H1 (cell line): ENCODE measurements at regions not wholly inside any gene's neighbourhood (a gene's known extent, or its start where the extent isn't known, plus 50 kb on each side); places are given as distances from the start of the nearest gene placed in this dataset.

Experiments
- RNF2 ChIP-seq: fragments of 200-900, 300-1000 bp; sonication (generic); IDR thresholded peaks from 2 replicates; pipeline ENCODE4 v1.7.1; 2016; ENCODE audit warnings: borderline replicate concordance, low read depth, mild to moderate bottlenecking, antibody characterized with exemption, low read length; ENCODE audit not compliant: poor library complexity, severe bottlenecking; ENCODE audit errors: missing control alignments
- YY1 ChIP-seq: IDR thresholded peaks from 2 replicates; pipeline ENCODE4 v1.6.1; 2011; ENCODE audit warnings: low read depth, mild to moderate bottlenecking, low read length
- TF ChIP-seq, protein P1 (sequence below): fragments of 300-600 bp; sonication (generic); IDR thresholded peaks from 2 replicates; pipeline ENCODE4 v1.7.1; 2012; ENCODE audit warnings: low read length, moderate library complexity, mild to moderate bottlenecking, inconsistent platforms; ENCODE audit not compliant: insufficient replicate concordance

DNA sequence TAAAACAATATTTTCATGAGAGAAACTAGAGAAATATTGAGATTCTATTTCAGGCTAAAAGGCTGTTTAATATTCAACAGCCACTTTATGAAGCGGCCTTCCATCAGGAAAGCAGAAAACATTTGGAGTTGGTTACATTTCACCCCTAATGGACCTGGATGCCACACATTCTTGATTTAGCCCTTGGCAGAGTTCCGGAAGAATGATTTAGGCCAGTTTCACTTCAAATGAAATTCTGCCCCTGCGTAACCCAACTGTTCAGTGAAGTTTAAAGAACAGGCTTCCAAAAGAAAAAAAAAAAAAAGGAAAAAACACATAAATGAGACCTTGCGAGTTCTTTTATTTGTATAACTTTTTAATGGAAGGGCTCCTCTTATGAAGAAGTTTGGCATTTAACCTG is 239.2 kb upstream of the AKR1E2 start (continued):
- TF ChIP-seq, protein P1, sequence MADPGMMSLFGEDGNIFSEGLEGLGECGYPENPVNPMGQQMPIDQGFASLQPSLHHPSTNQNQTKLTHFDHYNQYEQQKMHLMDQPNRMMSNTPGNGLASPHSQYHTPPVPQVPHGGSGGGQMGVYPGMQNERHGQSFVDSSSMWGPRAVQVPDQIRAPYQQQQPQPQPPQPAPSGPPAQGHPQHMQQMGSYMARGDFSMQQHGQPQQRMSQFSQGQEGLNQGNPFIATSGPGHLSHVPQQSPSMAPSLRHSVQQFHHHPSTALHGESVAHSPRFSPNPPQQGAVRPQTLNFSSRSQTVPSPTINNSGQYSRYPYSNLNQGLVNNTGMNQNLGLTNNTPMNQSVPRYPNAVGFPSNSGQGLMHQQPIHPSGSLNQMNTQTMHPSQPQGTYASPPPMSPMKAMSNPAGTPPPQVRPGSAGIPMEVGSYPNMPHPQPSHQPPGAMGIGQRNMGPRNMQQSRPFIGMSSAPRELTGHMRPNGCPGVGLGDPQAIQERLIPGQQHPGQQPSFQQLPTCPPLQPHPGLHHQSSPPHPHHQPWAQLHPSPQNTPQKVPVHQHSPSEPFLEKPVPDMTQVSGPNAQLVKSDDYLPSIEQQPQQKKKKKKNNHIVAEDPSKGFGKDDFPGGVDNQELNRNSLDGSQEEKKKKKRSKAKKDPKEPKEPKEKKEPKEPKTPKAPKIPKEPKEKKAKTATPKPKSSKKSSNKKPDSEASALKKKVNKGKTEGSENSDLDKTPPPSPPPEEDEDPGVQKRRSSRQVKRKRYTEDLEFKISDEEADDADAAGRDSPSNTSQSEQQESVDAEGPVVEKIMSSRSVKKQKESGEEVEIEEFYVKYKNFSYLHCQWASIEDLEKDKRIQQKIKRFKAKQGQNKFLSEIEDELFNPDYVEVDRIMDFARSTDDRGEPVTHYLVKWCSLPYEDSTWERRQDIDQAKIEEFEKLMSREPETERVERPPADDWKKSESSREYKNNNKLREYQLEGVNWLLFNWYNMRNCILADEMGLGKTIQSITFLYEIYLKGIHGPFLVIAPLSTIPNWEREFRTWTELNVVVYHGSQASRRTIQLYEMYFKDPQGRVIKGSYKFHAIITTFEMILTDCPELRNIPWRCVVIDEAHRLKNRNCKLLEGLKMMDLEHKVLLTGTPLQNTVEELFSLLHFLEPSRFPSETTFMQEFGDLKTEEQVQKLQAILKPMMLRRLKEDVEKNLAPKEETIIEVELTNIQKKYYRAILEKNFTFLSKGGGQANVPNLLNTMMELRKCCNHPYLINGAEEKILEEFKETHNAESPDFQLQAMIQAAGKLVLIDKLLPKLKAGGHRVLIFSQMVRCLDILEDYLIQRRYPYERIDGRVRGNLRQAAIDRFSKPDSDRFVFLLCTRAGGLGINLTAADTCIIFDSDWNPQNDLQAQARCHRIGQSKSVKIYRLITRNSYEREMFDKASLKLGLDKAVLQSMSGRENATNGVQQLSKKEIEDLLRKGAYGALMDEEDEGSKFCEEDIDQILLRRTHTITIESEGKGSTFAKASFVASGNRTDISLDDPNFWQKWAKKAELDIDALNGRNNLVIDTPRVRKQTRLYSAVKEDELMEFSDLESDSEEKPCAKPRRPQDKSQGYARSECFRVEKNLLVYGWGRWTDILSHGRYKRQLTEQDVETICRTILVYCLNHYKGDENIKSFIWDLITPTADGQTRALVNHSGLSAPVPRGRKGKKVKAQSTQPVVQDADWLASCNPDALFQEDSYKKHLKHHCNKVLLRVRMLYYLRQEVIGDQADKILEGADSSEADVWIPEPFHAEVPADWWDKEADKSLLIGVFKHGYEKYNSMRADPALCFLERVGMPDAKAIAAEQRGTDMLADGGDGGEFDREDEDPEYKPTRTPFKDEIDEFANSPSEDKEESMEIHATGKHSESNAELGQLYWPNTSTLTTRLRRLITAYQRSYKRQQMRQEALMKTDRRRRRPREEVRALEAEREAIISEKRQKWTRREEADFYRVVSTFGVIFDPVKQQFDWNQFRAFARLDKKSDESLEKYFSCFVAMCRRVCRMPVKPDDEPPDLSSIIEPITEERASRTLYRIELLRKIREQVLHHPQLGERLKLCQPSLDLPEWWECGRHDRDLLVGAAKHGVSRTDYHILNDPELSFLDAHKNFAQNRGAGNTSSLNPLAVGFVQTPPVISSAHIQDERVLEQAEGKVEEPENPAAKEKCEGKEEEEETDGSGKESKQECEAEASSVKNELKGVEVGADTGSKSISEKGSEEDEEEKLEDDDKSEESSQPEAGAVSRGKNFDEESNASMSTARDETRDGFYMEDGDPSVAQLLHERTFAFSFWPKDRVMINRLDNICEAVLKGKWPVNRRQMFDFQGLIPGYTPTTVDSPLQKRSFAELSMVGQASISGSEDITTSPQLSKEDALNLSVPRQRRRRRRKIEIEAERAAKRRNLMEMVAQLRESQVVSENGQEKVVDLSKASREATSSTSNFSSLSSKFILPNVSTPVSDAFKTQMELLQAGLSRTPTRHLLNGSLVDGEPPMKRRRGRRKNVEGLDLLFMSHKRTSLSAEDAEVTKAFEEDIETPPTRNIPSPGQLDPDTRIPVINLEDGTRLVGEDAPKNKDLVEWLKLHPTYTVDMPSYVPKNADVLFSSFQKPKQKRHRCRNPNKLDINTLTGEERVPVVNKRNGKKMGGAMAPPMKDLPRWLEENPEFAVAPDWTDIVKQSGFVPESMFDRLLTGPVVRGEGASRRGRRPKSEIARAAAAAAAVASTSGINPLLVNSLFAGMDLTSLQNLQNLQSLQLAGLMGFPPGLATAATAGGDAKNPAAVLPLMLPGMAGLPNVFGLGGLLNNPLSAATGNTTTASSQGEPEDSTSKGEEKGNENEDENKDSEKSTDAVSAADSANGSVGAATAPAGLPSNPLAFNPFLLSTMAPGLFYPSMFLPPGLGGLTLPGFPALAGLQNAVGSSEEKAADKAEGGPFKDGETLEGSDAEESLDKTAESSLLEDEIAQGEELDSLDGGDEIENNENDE, result no peak
- no peak for TF ChIP-seq RNF2
- TF ChIP-seq YY1, result no peak
